PC-9 (cell line): ENCODE measurements at regions not wholly inside any gene's neighbourhood (a gene's known extent, or its start where the extent isn't known, plus 50 kb on each side); places are given as distances from the start of the nearest gene placed in this dataset.

Experiments
- EZH2 ChIP-seq: fragments of 200-600 bp; sonication (generic); IDR thresholded peaks from 2 replicates; pipeline ENCODE4 v1.8.0; 2017; ENCODE audit warnings: antibody characterized with exemption, low read depth
- TF ChIP-seq, protein P1 (sequence below): fragments of 200-600 bp; sonication (generic); conservative IDR thresholded peaks from 2 replicates; pipeline ENCODE4 v1.6.1; 2017; ENCODE audit warnings: mixed run types, antibody characterized with exemption, mild to moderate bottlenecking, moderate library complexity

DNA sequence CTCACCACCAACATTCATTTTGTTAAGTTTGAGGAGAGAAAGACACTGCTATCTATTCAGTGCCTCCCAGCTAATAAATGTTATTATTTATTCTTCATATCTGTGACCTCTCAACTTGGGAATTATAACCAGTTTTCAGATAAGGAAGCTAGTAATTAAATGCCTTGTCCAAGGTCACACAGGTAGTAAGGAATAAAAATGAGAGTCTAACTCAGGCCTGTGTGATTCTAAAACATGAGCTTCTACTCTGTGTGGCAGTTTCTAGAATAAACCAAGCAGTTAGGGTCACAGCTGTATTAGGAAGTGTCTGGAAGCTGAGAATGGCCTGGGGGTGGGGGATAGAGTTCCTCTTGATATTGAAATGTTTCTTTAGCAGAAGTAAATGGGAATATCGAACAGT, 137.8 kb upstream of the LRATD1 start:
- TF ChIP-seq, protein P1, sequence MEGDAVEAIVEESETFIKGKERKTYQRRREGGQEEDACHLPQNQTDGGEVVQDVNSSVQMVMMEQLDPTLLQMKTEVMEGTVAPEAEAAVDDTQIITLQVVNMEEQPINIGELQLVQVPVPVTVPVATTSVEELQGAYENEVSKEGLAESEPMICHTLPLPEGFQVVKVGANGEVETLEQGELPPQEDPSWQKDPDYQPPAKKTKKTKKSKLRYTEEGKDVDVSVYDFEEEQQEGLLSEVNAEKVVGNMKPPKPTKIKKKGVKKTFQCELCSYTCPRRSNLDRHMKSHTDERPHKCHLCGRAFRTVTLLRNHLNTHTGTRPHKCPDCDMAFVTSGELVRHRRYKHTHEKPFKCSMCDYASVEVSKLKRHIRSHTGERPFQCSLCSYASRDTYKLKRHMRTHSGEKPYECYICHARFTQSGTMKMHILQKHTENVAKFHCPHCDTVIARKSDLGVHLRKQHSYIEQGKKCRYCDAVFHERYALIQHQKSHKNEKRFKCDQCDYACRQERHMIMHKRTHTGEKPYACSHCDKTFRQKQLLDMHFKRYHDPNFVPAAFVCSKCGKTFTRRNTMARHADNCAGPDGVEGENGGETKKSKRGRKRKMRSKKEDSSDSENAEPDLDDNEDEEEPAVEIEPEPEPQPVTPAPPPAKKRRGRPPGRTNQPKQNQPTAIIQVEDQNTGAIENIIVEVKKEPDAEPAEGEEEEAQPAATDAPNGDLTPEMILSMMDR = no peak
- no peak for TF ChIP-seq EZH2
